GM19025 (cell line): ENCODE measurements at regions not wholly inside any gene's neighbourhood (a gene's known extent, or its start where the extent isn't known, plus 50 kb on each side); places are given as distances from the start of the nearest gene placed in this dataset.
A peak's percentile ranks its signal among the peaks of the same experiment; 100 is the strongest.
"Not testable (repeated sequence)": the region's sequence is repeated elsewhere in the genome, so short reads cannot be mapped to it uniquely, and the experiment has no call there.

Source experiments
- ATAC-seq: cut with Tn5 transposase; IDR thresholded peaks from one replicate; pipeline ENCODE4 v1.9.1; 2021; ENCODE audit warnings: mild to moderate bottlenecking, low read depth, moderate library complexity; ENCODE audit not compliant: unreplicated experiment

DNA sequence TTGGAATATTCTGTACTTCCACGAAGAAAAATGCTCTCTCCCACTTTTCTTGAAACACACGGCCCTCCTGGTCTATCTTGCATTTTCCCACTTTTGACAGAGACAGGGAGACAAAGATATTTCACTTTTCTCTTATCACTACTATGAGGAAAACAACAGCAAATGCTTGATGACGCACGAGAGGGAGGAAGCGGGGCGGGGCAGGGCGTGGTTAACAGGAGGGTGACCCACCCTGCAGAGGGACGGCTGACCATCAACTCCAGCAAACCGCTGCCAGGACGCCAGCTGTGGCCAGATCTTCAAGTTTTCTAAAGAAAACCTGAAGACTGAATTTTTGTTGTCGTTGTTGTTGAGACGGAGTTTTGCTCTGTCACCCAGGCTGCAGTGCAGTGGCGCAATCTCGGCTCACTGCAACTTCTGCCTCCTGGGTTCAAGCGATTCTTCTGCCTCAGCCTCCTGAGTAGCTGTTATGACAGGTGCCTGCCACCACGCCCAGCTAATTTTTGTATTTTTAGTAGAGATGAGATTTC is 63.8 kb downstream of the NSUN5 start:
- ATAC-seq = not testable (repeated sequence)

DNA sequence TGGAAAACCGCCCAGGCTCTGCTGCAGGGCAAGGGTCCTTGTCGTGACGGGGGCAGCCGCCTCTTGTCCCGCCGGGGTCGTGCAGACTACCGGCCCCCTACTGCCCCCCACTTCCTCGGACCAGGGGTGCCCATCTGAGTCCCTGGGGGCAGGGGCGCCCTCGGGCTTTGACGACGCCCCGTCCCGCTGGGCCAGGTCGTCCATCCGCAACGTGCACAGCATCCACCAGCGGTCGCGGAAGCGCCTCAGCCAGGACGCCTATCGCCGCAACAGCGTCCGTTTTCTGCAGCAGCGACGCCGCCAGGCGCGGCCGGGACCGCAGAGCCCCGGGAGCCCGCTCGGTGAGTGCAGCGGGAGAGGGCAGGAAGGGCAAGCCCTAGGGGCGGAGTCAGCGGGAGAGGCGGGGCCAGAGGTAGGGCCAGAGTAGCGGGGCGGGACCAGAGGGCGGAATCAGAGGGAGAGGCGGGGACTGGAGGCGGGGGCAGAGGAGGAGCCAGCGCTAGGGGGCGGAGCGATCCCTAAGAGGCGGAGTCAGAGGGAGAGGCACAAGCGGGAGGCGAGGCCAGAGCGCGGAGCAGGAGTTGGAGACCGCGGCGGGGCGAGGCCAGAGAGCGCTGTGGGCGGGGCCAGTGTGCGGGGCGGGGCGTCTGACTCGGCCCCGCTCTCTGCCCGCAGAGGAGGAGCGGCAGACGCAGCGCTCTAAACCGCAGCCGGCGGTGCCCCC is 73.5 kb downstream of the NSUN5 start:
- peak; percentile 89 for ATAC-seq

DNA sequence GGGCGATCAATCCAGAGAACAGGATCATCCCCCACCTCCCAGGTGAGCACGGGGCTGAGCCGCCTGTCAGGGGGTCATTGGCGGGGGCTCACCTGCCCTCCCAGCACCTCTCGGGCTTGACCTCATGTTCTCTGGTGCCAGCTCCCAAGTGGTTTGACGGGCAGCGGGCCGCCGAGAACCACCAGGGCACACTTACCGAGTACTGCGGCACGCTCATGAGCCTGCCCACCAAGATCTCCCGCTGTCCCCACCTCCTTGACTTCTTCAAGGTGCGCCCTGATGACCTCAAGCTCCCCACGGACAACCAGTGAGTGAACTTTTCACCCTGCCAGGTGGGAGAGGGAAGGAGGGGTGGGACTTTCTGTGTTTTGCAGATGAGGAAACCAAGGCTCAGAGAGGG is 82.9 kb downstream of the NSUN5 start:
- ATAC-seq = not testable (repeated sequence)

DNA sequence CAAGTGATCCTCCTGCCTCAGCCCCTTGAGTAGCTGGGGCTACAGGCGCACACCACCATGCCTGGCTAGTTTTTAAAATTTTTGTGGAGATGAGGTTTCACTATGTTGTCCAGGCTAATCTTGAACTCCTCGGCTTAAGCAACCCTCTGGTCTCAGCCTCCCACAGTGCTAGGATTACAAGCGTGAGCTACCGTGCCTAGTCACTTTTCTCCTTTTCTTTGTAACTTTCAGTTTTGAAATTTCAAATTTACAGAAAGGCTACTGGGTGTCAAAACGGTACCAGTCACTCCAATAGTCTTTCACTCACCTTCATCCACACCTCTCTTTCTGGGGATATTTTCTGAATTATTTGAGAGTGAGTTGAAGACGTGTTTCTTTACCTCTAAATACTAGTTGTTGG is 86.9 kb downstream of the NSUN5 start:
- peak; percentile 40 for ATAC-seq

DNA sequence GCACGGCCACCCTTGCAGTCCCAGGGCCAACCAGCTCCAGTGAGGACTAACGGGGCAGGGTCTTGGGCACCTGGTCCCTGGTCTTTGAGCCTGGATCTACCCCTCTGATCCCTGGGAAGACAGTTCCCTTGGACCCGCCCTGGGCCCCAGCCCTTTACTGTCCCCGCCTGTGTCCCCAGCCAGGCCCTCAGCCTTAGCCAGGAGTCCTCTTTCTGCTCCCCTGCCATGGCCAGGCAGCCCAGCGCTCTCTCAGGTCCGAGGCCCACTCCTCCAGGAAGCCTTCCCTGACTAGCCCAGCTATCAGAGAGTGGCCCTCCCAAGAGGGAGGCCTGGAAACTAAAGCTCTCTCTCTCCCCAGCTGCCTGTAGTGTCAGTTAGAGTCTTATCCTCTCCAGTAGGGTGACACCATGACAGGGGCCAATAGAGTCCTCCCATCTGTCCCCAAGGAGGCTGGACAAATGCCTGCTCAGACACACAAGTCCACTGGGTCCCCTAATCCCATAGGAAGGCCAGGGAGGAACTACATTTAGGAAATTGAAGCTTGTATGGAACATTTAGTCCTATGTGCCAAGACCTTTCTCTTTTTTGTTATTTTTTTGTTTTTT is 87.8 kb downstream of the NSUN5 start:
- ATAC-seq = peak; percentile 22

DNA sequence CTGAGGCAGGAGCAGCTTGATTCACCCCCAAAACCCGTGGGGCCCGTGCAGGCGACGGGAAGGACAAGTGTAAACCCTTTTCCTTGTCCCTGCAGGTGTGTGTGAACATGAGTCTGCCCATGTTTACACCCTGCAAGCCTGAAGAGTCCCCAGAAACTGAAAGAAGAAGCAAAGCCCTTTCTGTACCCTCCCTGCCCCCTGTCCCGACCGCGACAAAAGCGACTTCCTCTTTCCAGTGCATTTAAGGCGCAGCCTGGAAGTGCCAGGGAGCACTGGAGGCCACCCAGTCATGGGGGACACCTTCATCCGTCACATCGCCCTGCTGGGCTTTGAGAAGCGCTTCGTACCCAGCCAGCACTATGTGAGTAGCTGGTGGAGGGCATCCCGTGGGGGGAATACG is 88.3 kb downstream of the NSUN5 start:
- peak; percentile 81 for ATAC-seq

DNA sequence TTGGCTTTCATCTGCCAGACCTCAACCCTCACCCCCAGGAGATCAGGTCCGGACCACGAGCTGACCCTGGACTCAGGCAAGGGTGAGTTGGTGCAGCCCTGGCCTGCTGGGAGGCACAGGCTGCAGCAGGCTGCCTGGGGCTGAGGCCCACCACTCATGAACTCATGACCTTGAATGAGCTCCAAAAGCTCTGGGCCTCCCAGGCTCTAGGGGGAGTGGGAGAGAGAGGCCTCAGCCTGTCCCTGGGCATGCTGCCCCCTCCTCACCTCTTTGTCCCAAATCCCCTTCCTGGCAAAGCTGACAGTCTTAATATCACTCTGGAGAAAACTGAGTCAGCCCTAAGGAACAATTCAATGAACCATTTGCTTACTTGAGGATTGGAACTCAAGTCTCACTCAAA is 89.8 kb downstream of the NSUN5 start:
- not testable (repeated sequence) for ATAC-seq

DNA sequence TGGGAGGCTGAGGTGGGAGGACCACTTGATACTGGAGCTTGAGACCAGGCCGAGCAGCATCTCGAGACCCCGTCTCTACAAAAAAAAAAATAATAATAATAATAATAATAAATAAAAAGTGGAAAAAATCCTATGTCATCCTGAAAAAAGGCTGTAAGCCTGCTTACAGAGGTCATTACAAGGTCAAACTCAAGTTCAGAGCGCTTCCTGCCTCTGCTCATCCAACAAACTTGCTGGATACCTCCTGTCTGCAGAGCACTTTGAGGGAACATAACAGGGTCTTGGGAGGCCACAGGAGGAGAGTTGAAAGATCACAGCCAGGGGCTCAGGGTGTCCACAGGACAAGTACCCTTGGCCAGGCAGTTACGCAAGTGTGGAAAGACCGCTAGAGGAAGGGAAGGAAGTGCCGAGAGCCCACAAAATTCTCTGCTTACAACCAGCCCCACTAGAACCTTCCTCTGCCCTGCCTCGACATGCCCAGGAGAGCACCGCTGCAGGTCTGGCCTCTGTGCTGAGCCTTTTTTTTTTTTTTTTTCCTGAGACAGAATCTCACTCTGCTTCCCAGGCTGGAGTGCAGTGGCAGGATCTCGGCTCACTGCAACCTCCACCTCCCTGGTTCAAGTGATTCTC is 92.5 kb downstream of the NSUN5 start:
- not testable (repeated sequence) for ATAC-seq

DNA sequence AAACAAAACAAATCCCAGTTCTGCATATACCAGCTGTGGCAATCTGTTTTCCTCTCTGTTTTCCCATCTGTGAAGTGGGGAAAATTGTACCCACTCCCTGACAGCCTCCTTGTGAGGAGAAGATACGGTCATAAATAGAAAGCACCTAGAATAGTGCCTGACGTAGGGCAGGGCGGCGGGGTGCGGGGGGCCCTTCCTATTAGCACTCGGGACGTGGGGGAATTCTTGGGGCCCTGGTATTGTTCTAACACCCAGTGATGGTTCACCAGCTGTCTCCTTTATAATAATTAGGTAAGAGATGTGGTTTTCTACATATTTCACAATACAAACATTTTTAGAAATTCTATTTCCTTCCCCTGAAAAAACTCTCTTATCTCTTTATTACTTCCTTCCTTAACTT is 93.4 kb downstream of the NSUN5 start:
- not testable (repeated sequence) for ATAC-seq

DNA sequence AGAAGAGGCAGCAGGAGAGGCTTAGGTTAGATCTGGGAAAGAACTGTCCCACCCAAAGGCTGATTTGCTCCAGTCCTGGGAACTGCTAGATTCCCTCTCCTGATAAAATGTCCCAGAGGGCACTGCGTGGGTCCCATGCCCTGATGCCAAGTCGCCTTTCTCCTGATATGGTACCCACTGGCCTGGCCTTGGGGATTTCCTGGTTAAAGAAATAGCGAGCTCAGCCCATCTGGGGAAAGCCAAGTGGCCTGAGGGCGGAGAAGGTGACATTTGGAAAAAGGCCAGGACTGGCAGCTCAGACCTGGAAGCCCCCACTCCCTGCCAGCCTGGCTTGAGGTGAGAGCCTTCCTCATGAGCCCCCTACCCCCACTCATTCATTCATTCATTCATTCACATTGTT is 94.2 kb downstream of the NSUN5 start:
- ATAC-seq = not testable (repeated sequence)

DNA sequence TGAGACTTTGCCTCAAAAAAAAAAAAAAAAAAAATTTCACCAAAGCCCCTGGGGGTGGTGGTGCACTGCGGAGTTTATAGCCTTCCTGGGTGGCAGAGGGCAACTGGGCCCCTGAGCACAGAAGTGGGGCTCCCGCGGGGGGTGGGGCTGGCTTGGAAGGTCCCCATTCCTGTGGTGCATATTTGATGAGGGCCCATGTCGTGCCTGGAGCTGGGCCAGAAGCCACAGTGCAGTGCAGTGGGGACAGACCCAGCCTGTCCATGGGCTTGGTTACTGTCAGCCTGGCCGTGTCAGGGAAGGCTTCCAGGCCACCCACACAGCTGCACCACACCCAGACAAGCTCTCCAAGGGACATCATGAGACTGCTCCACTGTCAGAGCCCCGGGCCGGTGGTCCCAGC is 95.5 kb downstream of the NSUN5 start:
- peak; percentile 37 for ATAC-seq

DNA sequence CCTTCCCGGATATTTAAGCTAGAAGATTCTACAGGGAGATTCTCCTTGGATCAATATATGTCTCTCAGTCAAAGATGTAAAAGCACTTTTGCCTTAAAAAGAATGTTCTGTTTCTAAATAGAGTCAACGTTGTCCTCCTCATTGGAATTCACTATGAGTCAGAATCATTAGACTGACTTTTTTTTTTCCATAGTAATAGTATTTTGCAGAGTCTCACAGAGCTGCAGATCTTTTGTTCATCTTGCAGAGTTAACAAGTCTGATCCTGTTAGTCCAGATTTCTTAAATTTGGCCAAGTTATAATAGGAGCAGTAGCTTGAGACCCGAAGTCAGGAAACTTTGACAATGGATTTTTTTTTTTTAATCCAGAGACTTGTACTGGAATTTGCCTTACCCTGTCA is 103.0 kb downstream of the NSUN5 start:
- not testable (repeated sequence) for ATAC-seq

DNA sequence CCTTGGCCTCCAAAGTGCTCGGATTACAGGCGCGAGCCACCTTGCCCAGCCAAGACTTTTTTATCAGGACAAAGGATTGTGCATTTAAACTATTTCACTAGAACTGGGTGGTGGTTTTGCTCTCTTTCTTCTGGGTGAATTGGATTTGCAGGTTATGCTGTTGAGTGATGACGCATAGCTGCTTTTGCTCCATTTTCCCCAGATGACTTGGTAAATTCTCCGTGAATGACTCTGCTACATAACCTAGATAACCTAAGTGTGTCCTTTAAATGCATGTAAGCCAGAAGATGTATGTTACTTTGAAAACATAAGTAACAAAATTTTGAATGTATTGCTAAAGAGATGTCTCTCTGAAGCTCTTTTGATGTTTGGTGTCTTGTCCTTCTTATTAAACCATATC is 103.7 kb downstream of the NSUN5 start:
- ATAC-seq = not testable (repeated sequence)

DNA sequence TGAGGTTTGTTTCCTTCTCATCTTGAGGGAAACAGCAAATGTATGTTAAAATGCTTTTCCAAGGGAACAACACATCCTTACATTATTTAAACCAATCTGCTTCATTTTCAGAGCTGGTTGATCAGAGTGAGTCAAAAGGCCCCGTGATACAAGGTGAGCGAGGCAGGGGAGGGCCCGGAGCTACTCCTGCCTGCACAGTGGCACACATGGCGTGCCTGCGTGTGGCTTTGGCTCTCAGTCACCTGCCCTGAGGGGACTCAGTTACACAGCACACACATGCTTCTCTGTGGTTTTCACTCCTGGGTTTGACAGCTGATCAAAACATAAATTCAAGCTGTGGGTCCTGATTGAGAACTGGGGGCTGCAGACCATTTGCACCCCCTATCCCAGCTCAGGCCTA is 105.3 kb downstream of the NSUN5 start:
- not testable (repeated sequence) for ATAC-seq

DNA sequence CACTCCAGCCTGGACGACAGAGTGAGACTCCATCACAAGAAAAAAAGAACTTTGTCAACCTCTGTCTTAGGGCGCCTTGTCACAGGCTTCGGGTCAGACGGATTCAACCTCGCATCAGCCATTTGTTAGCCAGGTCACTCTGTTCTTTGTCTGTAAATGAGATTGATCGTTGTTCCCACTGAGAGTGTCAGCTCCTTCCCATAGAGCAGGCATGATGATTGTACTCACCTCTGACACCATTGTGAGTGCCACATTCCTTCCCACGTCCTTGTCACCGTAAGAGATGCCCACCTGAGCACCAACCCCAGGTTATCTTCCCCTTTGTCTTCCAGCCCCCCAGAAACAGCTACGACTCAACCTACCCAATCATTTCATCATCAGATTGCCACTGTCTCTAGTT is 107.4 kb downstream of the NSUN5 start:
- not testable (repeated sequence) for ATAC-seq

DNA sequence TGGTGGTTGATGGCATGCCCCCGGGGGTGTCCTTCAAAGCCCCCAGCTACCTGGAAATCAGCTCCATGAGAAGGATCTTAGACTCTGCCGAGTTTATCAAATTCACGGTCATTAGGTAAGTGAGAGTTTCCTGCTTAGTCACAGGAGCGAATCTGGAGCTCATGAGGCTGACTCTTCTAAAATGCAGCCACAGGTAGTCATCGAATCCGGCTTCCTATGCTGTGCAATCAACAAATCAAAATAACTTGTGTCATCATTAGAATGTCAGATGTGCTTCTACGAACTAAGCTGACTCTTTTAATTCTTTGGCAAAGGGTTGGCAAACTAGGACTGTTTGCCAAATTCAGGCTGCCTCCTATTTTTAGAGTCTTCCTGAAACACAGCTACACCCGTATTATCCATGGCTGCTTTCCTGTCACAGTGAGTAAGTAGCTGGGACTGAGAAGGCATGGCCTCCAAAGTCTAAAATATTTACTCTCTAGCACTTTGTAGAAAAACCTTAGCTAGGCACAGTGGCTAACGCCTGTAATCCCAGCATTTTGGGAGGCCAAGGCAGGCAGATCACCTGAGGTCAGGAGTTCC is 108.0 kb downstream of the NSUN5 start:
- ATAC-seq = not testable (repeated sequence)

DNA sequence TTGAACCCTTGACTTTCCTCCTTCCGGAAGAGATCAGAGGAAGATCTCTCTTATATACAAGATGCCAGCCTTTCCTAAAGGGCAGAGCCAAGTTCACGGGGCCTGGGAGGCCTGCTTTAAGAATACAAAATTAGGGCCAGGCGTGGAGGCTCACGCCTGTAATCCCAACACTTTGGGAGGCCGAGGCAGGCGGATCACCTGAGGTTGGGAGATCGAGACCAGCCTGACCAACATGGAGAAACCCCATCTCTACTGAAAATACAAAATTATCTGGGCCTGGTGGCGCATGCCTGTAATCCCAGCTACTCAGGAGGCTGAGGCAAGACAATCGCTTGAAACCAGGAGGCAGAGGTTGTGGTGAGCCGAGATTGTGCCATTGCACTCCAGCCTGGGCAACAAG is 108.2 kb upstream of the SPDYE9 start:
- not testable (repeated sequence) for ATAC-seq

DNA sequence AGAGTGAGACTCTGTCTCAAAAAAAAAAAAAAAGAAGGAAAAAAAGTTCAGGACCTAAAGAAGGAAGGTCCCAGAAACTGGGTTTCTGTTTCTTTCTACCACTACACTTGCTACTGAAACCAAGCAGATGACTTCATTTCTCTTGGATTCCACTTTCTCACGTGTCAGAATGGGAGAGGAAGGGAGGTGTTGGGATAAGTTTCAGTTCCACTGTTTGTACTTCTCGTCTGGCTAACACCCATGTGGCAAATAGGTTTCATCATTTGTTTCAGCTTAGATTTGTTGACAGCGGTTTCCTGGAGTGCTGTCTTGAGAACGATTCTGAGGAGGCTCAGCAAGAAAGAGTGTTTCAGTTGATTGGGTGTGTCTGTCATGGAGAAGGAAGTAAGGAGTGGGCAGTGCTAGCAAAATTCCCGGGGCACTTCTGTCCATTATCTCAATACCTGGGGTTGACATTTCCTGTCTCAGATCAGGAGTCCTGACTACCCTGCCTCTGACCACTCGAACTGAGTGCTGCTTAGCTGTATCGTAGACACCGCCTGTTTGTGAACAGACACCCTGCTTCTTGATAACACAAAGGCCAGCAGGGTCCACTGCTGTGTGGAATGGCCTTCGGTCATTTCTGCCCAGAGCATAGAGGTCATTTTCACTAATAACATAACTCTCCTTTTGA is 104.8 kb upstream of the SPDYE9 start:
- not testable (repeated sequence) for ATAC-seq

DNA sequence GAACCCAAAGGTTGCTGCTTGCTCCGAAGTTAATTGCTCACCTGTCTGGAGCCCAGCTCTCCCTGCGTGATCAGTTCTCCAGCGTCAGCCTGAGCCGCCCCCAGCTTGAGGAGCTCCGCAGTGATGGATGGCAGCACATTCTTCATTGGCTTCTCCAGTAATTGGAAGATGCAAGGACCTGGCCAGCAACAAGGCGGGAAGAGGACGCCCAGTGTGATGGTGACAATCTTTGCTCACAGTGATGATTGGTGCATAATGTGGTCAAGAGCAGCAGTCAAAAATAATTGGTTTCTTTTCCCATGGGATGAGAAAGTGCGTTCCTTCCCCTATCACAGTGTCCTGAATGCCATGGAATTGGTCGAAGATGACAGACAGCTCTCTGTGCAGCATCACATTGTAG is 102.4 kb upstream of the SPDYE9 start:
- ATAC-seq = not testable (repeated sequence)

DNA sequence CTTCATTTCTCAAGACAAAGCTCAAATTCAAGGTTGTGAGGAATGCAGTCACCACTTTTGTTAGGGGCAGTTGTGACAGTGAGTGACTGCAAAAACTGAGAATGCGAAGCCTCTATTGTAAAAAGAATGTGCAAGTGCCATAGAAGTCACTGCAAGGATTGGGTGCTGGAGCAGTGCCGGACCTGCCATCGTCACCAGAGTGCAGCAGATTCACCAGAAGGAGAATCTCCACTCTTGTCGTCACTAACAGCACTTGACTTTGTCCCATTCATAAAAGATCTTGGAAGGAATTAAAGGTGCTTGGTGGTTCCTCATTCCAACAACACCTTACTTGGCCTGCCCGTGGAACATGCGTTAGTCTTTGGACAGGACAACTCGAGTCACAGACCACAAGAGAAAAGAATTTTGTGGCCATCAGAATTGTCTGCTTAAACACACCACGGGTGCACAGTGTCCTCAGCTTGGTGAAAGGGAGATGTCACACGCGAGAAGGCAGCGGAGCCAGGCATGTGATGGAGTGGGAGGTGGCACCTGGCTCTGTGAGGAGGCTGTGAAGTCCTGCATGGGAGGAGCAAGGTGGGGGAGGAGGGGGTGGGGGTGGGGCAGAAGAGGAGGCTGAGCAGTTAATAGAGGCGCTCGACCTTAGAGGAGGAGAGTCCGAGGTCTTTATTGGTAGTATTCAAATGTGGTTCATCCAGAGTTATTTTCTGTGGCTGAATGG is 100.9 kb upstream of the SPDYE9 start:
- not testable (repeated sequence) for ATAC-seq
